Osteocyte (in vitro differentiated cells): ENCODE measurements at regions not wholly inside any gene's neighbourhood (a gene's known extent, or its start where the extent isn't known, plus 50 kb on each side); places are given as distances from the start of the nearest gene placed in this dataset.

Source experiments
- DNase-seq: peaks from one replicate; pipeline ENCODE4 v3.0.0; 2021; ENCODE audit warnings: mixed read lengths; ENCODE audit not compliant: unreplicated experiment; ENCODE audit errors: extremely low spot score
- H3K27ac Mint-ChIP-seq: one replicate; pipeline ENCODE4 v1.8.0; 2021; ENCODE audit warnings: mild to moderate bottlenecking, mixed read lengths; ENCODE audit not compliant: unreplicated experiment
- H3K27me3 Mint-ChIP-seq: one replicate; pipeline ENCODE4 v1.8.0; 2021; ENCODE audit warnings: mixed read lengths; ENCODE audit not compliant: unreplicated experiment
- H3K36me3 Mint-ChIP-seq: one replicate; pipeline ENCODE4 v1.8.0; 2021; ENCODE audit warnings: mixed read lengths; ENCODE audit not compliant: unreplicated experiment
- H3K4me1 Mint-ChIP-seq: one replicate; pipeline ENCODE4 v1.8.0; 2021; ENCODE audit warnings: mixed read lengths; ENCODE audit not compliant: unreplicated experiment
- H3K4me3 Mint-ChIP-seq: one replicate; pipeline ENCODE4 v1.8.0; 2021; ENCODE audit warnings: mild to moderate bottlenecking, moderate library complexity, mixed read lengths; ENCODE audit not compliant: unreplicated experiment
- H3K9me3 Mint-ChIP-seq: one replicate; pipeline ENCODE4 v1.8.0; 2021; ENCODE audit warnings: mixed read lengths; ENCODE audit not compliant: unreplicated experiment
- CTCF ChIP-seq: fragments of 200-600 bp; sonication (generic); IDR thresholded peaks from 2 replicates; pipeline ENCODE4 v1.5.0; 2021; ENCODE audit warnings: antibody characterized with exemption, mild to moderate bottlenecking, moderate library complexity

GRCh38 chr6:114987281-114987680 is 644.5 kb upstream of the HS3ST5 start:
- Mint-ChIP-seq H3K4me1 (no peaks in the 10 kb centered on the region), H3K4me3 (no peak overlapping the region), H3K27ac (no peak overlapping the region), H3K9me3 (no peaks in the 10 kb centered on the region), H3K36me3 (no peaks in the 10 kb centered on the region), H3K27me3 (no peaks in the 10 kb centered on the region)
- no peak for DNase-seq
- TF ChIP-seq CTCF: no peak

- Mint-ChIP-seq H3K4me3 (no peak overlapping the region), H3K36me3 (no peaks in the 10 kb centered on the region), H3K4me1 (no peaks in the 10 kb centered on the region), H3K27ac (no peak overlapping the region), H3K9me3 (peaks cover 5% of the 10 kb centered on the region), H3K27me3 (peaks cover 4% of the 10 kb centered on the region)
- TF ChIP-seq CTCF: no peak
- DNase-seq: no peak
Observed at GRCh38 chr6:114955363-114955762, 612.5 kb upstream of the HS3ST5 start.

- Mint-ChIP-seq H3K36me3 (no peaks in the 10 kb centered on the region), H3K9me3 (peaks cover 5% of the 10 kb centered on the region), H3K4me1 (no peaks in the 10 kb centered on the region), H3K27ac (no peak overlapping the region), H3K4me3 (no peak overlapping the region), H3K27me3 (peaks cover 4% of the 10 kb centered on the region)
- no peak for DNase-seq
- no peak for TF ChIP-seq CTCF
Observed at GRCh38 chr6:114952229-114952628, 609.4 kb upstream of the HS3ST5 start.

GRCh38 chr6:114945392-114945791 is 602.6 kb upstream of the HS3ST5 start:
- H3K4me1 Mint-ChIP-seq: no peaks in the 10 kb centered on the region
- no peak for TF ChIP-seq CTCF
- peaks cover 4% of the 10 kb centered on the region for H3K9me3 Mint-ChIP-seq
- no peak overlapping the region for H3K4me3 Mint-ChIP-seq
- DNase-seq: no peak
- no peaks in the 10 kb centered on the region for H3K36me3 Mint-ChIP-seq
- H3K27me3 Mint-ChIP-seq: peaks cover 3% of the 10 kb centered on the region
- H3K27ac Mint-ChIP-seq: no peak overlapping the region

GRCh38 chr6:114941078-114941477 is 598.3 kb upstream of the HS3ST5 start:
- H3K36me3 Mint-ChIP-seq: no peaks in the 10 kb centered on the region
- peaks cover under 1% of the 10 kb centered on the region for H3K9me3 Mint-ChIP-seq
- H3K4me3 Mint-ChIP-seq: no peak overlapping the region
- H3K27ac Mint-ChIP-seq: no peak overlapping the region
- H3K27me3 Mint-ChIP-seq: peaks cover 3% of the 10 kb centered on the region
- no peak for DNase-seq
- TF ChIP-seq CTCF: no peak
- no peaks in the 10 kb centered on the region for H3K4me1 Mint-ChIP-seq
